Stomach (tissue), 4 donors: ENCODE measurements at regions not wholly inside any gene's neighbourhood (a gene's known extent, or its start where the extent isn't known, plus 50 kb on each side); places are given as distances from the start of the nearest gene placed in this dataset.

Source experiments
- CTCF ChIP-seq, 7 experiments: fragments of 450-650 bp in 4 of 7; fragments of 200-600 bp in 3 of 7; sonication (generic) in 3 of 7; IDR thresholded peaks; one replicate each; pipeline ENCODE4 v1.5.1; 2016 to 2019; ENCODE audit warnings: antibody characterized with exemption in 7 of 7, control low read depth in 2 of 7, mild to moderate bottlenecking in 1 of 7
- EP300 ChIP-seq: sonication (generic); formaldehyde crosslinking; IDR thresholded peaks from one replicate; pipeline ENCODE4 v1.6.1; 2017; ENCODE audit warnings: antibody characterized with exemption
- POLR2A ChIP-seq, 4 donors: fragments of 450-650 bp; IDR thresholded peaks; one replicate each; pipeline ENCODE4 v1.6.1; 2016; ENCODE audit warnings: antibody characterized with exemption in 4 of 4, control low read depth in 2 of 4, mild to moderate bottlenecking in 1 of 4, moderate library complexity in 1 of 4
- POLR2AphosphoS5 ChIP-seq, 3 donors: sonication (generic); formaldehyde crosslinking; IDR thresholded peaks; one replicate each; pipeline ENCODE4 v1.6.1; 2016; ENCODE audit warnings: antibody characterized with exemption in 3 of 3

GRCh38 chr18:39329496-39330275 lies 1764.1 kb upstream of the CELF4 start:
- TF ChIP-seq CTCF (IDR thresholded peaks at IDR 0.05), result no peak
- TF ChIP-seq POLR2AphosphoS5 (IDR thresholded peaks at IDR 0.05), result no peak
- no peak for TF ChIP-seq POLR2A (IDR thresholded peaks at IDR 0.05)
- TF ChIP-seq EP300, result no peak
